RWPE2 (cell line): ENCODE measurements at regions not wholly inside any gene's neighbourhood (a gene's known extent, or its start where the extent isn't known, plus 50 kb on each side); places are given as distances from the start of the nearest gene placed in this dataset.

ENCODE experiments used
- ATAC-seq: fragments of 200-7000 bp; cut with Tn5 transposase; 3 replicates; pipeline ENCODE4 v1.9.1; 2021; ENCODE audit warnings: low read depth
- DNase-seq: peaks from one replicate; pipeline ENCODE4 v3.0.0-alpha.2; 2020; ENCODE audit warnings: low spot score
- H3K27ac ChIP-seq: fragments of 450-650 bp; 2 replicates; pipeline ENCODE4 v1.5.1; 2017; ENCODE audit warnings: mild to moderate bottlenecking; ENCODE audit not compliant: poor library complexity, severe bottlenecking
- H3K27me3 ChIP-seq: fragments of 250-450 bp; sonication (Bioruptor Pico); 2 replicates; pipeline ENCODE4 v1.5.1; 2021; ENCODE audit warnings: mild to moderate bottlenecking, moderate library complexity; ENCODE audit not compliant: insufficient read depth, poor library complexity, severe bottlenecking
- H3K36me3 ChIP-seq: fragments of 250-450 bp; sonication (Bioruptor Pico); 2 replicates; pipeline ENCODE4 v1.5.1; 2020; ENCODE audit warnings: low read depth, mild to moderate bottlenecking, moderate library complexity
- H3K4me1 ChIP-seq: fragments of 250-450 bp; sonication (Bioruptor Pico); 2 replicates; pipeline ENCODE4 v1.5.1; 2021; ENCODE audit warnings: mild to moderate bottlenecking, moderate library complexity; ENCODE audit not compliant: insufficient read depth, poor library complexity, severe bottlenecking
- H3K4me3 ChIP-seq: fragments of 250-450 bp; sonication (Bioruptor Pico); 2 replicates; pipeline ENCODE4 v1.5.1; 2021; ENCODE audit warnings: mild to moderate bottlenecking, moderate library complexity; ENCODE audit not compliant: severe bottlenecking
- H3K9me3 ChIP-seq: fragments of 250-450 bp; sonication (Bioruptor Pico); 2 replicates; pipeline ENCODE4 v1.5.1; 2021; ENCODE audit warnings: mild to moderate bottlenecking, moderate library complexity; ENCODE audit not compliant: severe bottlenecking
- TF ChIP-seq, protein P1 (sequence below): fragments of 450-650 bp; IDR thresholded peaks from one replicate; pipeline ENCODE4 v1.5.1; 2017; ENCODE audit warnings: mild to moderate bottlenecking, moderate library complexity; ENCODE audit not compliant: poor library complexity, severe bottlenecking

DNA sequence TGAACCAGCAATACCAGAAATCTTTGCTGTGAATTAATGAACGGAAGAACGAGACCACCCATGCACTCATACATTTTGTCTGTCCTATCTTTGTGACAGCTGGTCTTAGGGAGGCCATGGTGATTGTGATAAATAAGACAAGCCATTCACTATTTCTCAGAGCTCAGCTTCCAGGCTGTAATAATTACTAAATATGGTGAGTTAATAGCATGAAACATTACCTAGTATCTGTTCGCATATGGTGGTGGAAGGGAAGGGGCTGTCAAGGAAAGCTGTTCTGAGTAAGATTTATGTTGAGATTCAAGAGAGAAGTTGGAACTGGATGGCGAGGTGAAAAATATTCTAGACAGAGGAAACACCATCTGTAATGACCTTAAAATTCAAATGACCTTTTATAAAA is 719.0 kb upstream of the ZNF385D start:
- Histone ChIP-seq H3K4me3 (no peak overlapping the region), H3K4me1 (no peaks in the 10 kb centered on the region), H3K36me3 (no peaks in the 10 kb centered on the region), H3K9me3 (no peaks in the 10 kb centered on the region), H3K27me3 (peaks cover 10% of the 10 kb centered on the region), H3K27ac (no peak overlapping the region)
- ATAC-seq, result no peak
- TF ChIP-seq, protein P1, sequence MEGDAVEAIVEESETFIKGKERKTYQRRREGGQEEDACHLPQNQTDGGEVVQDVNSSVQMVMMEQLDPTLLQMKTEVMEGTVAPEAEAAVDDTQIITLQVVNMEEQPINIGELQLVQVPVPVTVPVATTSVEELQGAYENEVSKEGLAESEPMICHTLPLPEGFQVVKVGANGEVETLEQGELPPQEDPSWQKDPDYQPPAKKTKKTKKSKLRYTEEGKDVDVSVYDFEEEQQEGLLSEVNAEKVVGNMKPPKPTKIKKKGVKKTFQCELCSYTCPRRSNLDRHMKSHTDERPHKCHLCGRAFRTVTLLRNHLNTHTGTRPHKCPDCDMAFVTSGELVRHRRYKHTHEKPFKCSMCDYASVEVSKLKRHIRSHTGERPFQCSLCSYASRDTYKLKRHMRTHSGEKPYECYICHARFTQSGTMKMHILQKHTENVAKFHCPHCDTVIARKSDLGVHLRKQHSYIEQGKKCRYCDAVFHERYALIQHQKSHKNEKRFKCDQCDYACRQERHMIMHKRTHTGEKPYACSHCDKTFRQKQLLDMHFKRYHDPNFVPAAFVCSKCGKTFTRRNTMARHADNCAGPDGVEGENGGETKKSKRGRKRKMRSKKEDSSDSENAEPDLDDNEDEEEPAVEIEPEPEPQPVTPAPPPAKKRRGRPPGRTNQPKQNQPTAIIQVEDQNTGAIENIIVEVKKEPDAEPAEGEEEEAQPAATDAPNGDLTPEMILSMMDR, result no peak
- no peak for DNase-seq

DNA sequence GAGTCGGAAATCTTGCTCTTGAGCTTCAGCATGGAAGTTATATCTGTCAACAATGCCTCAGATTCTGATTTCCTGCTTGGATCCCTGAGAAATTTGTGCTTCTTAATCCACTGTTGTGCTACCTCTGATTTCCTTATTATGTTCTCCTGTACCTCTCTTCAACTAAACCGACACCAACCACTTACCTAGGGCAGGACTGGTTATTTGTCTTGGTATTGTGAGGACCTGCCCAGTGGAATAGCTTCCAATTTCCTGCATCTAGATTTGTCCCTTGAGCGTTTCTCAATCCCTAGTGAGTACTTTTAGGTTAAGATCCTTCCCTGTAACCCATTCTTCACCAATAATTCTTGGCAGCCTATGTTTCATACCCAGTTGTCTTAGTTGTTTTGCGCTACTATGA is 720.5 kb upstream of the ZNF385D start:
- Histone ChIP-seq H3K27me3 (peaks cover 6% of the 10 kb centered on the region), H3K4me3 (no peak overlapping the region), H3K36me3 (no peaks in the 10 kb centered on the region), H3K4me1 (no peaks in the 10 kb centered on the region), H3K27ac (no peak overlapping the region), H3K9me3 (no peaks in the 10 kb centered on the region)
- TF ChIP-seq, protein P1, result no peak
- no peak for ATAC-seq
- no peak for DNase-seq

- no peaks in the 10 kb centered on the region for H3K4me1 ChIP-seq
- H3K9me3 ChIP-seq, result no peaks in the 10 kb centered on the region
- TF ChIP-seq, protein P1, result no peak
- ATAC-seq, result no peak
- no peak for DNase-seq
- H3K4me3 ChIP-seq, result no peak overlapping the region
- no peak overlapping the region for H3K27ac ChIP-seq
- no peaks in the 10 kb centered on the region for H3K27me3 ChIP-seq
- no peaks in the 10 kb centered on the region for H3K36me3 ChIP-seq
Measured at GRCh38 chr3:22474706-22475445, 723.9 kb upstream of the ZNF385D start.

- TF ChIP-seq, protein P1, result no peak
- no peaks in the 10 kb centered on the region for H3K27me3 ChIP-seq
- ATAC-seq, result peak; percentile 52; the same call in 2 of the 3 replicates
- H3K4me1 ChIP-seq, result no peaks in the 10 kb centered on the region
- no peak overlapping the region for H3K4me3 ChIP-seq
- no peaks in the 10 kb centered on the region for H3K36me3 ChIP-seq
- H3K9me3 ChIP-seq, result no peaks in the 10 kb centered on the region
- no peak overlapping the region for H3K27ac ChIP-seq
- DNase-seq, result no peak
Measured at GRCh38 chr3:22475665-22476240, 724.7 kb upstream of the ZNF385D start.

- ATAC-seq, result no peak
Measured at GRCh38 chr3:22476976-22477375, 726.0 kb upstream of the ZNF385D start.

More at GRCh38 chr3:22476976-22477375, 726.0 kb upstream of the ZNF385D start:
- Histone ChIP-seq H3K4me1 (no peaks in the 10 kb centered on the region), H3K36me3 (no peaks in the 10 kb centered on the region), H3K9me3 (no peaks in the 10 kb centered on the region), H3K27me3 (no peaks in the 10 kb centered on the region), H3K4me3 (no peak overlapping the region), H3K27ac (no peak overlapping the region)
- no peak for DNase-seq
- TF ChIP-seq, protein P1, result no peak
